A673 (cell line): ENCODE measurements at regions not wholly inside any gene's neighbourhood (a gene's known extent, or its start where the extent isn't known, plus 50 kb on each side); places are given as distances from the start of the nearest gene placed in this dataset.

Source experiments
- EZH2 ChIP-seq: fragments of 200-600 bp; sonication (generic); IDR thresholded peaks from 2 replicates; pipeline ENCODE4 v1.6.1; 2017; ENCODE audit warnings: borderline replicate concordance, low read depth, mild to moderate bottlenecking, mixed read lengths, antibody characterized with exemption, low read length; ENCODE audit not compliant: poor library complexity, severe bottlenecking
- TF ChIP-seq, protein P1 (sequence below): fragments of 300-800, 200-600 bp; sonication (generic); conservative IDR thresholded peaks from 2 replicates; pipeline ENCODE4 v1.5.1; 2017; ENCODE audit warnings: low read depth, mild to moderate bottlenecking, antibody characterized with exemption, low read length, moderate library complexity, mixed read lengths

DNA sequence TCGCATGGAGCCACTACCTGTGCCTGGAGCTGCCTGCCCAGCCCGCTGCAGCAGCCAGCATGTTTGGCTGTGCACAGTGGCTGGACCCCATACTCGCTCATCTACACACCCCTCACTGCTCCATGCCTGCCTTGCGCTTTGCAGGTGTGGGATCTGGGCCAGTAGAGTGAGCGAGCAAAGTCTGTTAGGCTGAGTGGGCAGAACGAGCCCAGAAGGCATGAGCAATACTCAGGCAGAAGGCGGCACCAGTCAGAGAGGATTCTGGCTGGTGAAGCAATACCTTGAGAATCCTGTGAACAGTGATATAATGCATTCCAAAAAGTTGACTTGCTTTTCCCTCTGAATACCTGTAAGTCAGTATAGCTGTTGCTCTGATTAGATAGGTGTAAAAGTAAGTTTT lies 816.4 kb downstream of the KCNT2 start:
- TF ChIP-seq, protein P1, sequence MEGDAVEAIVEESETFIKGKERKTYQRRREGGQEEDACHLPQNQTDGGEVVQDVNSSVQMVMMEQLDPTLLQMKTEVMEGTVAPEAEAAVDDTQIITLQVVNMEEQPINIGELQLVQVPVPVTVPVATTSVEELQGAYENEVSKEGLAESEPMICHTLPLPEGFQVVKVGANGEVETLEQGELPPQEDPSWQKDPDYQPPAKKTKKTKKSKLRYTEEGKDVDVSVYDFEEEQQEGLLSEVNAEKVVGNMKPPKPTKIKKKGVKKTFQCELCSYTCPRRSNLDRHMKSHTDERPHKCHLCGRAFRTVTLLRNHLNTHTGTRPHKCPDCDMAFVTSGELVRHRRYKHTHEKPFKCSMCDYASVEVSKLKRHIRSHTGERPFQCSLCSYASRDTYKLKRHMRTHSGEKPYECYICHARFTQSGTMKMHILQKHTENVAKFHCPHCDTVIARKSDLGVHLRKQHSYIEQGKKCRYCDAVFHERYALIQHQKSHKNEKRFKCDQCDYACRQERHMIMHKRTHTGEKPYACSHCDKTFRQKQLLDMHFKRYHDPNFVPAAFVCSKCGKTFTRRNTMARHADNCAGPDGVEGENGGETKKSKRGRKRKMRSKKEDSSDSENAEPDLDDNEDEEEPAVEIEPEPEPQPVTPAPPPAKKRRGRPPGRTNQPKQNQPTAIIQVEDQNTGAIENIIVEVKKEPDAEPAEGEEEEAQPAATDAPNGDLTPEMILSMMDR, result no peak
- TF ChIP-seq EZH2, result no peak
